ENCODE measurements at regions not wholly inside any gene's neighbourhood (a gene's known extent, or its start where the extent isn't known, plus 50 kb on each side); places are given as distances from the start of the nearest gene placed in this dataset.

- H3K4me1 Mint-ChIP-seq (ENCODE audit: low read depth) = peaks cover 4% of the 10 kb centered on the region
- no peak for ATAC-seq (replicated peaks in 1 of 2)
- no peak overlapping the region for H3K4me3 Mint-ChIP-seq
- peaks cover 67% of the 10 kb centered on the region for H3K27me3 Mint-ChIP-seq (ENCODE audit: low read depth)
- no peak for DNase-seq
- no peak overlapping the region for H3K27ac Mint-ChIP-seq
- no peaks in the 10 kb centered on the region for H3K9me3 Mint-ChIP-seq
- peaks cover 0 to 2% of the 10 kb centered on the region in 2 donors for H3K36me3 Mint-ChIP-seq (ENCODE audit: insufficient read depth in 2 of 2)
These were observed 100.7 kb upstream of the MVB12B start for GRCh38 chr9:126225611-126226609.

- H3K4me1 Mint-ChIP-seq (ENCODE audit: low read depth) = peaks cover 4% of the 10 kb centered on the region
- H3K27me3 Mint-ChIP-seq (ENCODE audit: low read depth) = peaks cover 53% of the 10 kb centered on the region
- H3K9me3 Mint-ChIP-seq = no peaks in the 10 kb centered on the region
- no peak for ATAC-seq (replicated peaks in 1 of 2)
- no peak overlapping the region for H3K4me3 Mint-ChIP-seq
- DNase-seq = no peak
- H3K27ac Mint-ChIP-seq = no peak overlapping the region
- H3K36me3 Mint-ChIP-seq (ENCODE audit: insufficient read depth in 2 of 2) = no peaks in the 10 kb centered on the region
These were observed 99.4 kb upstream of the MVB12B start for GRCh38 chr9:126226991-126227936.

- peaks cover 57% of the 10 kb centered on the region for H3K27me3 Mint-ChIP-seq (ENCODE audit: low read depth)
- no peak for DNase-seq
- H3K9me3 Mint-ChIP-seq = no peaks in the 10 kb centered on the region
- ATAC-seq (replicated peaks in 1 of 2) = no peak
- no peak overlapping the region for H3K27ac Mint-ChIP-seq
- H3K4me1 Mint-ChIP-seq (ENCODE audit: low read depth) = peaks cover 4% of the 10 kb centered on the region
- no peak overlapping the region for H3K4me3 Mint-ChIP-seq
- no peaks in the 10 kb centered on the region for H3K36me3 Mint-ChIP-seq (ENCODE audit: insufficient read depth in 2 of 2)
These were observed 98.4 kb upstream of the MVB12B start for GRCh38 chr9:126228111-126228780.

GRCh38 chr9:126228781-126229444, 97.7 kb upstream of the MVB12B start:
- Mint-ChIP-seq H3K4me1 (ENCODE audit: low read depth) (peaks cover 1% of the 10 kb centered on the region), H3K27ac (no peak overlapping the region), H3K36me3 (ENCODE audit: insufficient read depth in 2 of 2) (no peaks in the 10 kb centered on the region)

GRCh38 chr9:126229501-126229900, 97.1 kb upstream of the MVB12B start:
- no peak for ATAC-seq (replicated peaks in 1 of 2)
- no peaks in the 10 kb centered on the region for H3K4me1 Mint-ChIP-seq (ENCODE audit: low read depth)
- no peak overlapping the region for H3K4me3 Mint-ChIP-seq
- no peaks in the 10 kb centered on the region for H3K9me3 Mint-ChIP-seq
- H3K27me3 Mint-ChIP-seq (ENCODE audit: low read depth) = peaks cover 45% of the 10 kb centered on the region
- no peaks in the 10 kb centered on the region for H3K36me3 Mint-ChIP-seq (ENCODE audit: insufficient read depth in 2 of 2)
- no peak for DNase-seq
- no peak overlapping the region for H3K27ac Mint-ChIP-seq

More at GRCh38 chr9:126228781-126229444, 97.7 kb upstream of the MVB12B start:
- H3K27me3 Mint-ChIP-seq (ENCODE audit: low read depth) = peaks cover 50% of the 10 kb centered on the region
- no peak overlapping the region for H3K4me3 Mint-ChIP-seq
- ATAC-seq (replicated peaks in 1 of 2) (peak; percentile 86 to 91), DNase-seq (peak; percentile 70 to 76)
- H3K9me3 Mint-ChIP-seq = no peaks in the 10 kb centered on the region

- Mint-ChIP-seq H3K4me3 (no peak overlapping the region), H3K4me1 (ENCODE audit: low read depth) (no peaks in the 10 kb centered on the region), H3K9me3 (no peaks in the 10 kb centered on the region), H3K27me3 (ENCODE audit: low read depth) (peaks cover 38% of the 10 kb centered on the region), H3K36me3 (ENCODE audit: insufficient read depth in 2 of 2) (no peaks in the 10 kb centered on the region), H3K27ac (no peak overlapping the region)
- no peak for ATAC-seq (replicated peaks in 1 of 2)
- no peak for DNase-seq
These were observed 95.9 kb upstream of the MVB12B start for GRCh38 chr9:126230692-126231091.

- no peak overlapping the region for H3K4me3 Mint-ChIP-seq
- H3K27me3 Mint-ChIP-seq (ENCODE audit: low read depth) = peaks cover 28% of the 10 kb centered on the region
- no peaks in the 10 kb centered on the region for H3K9me3 Mint-ChIP-seq
- H3K4me1 Mint-ChIP-seq (ENCODE audit: low read depth) = no peaks in the 10 kb centered on the region
- DNase-seq = no peak
- H3K27ac Mint-ChIP-seq = no peak overlapping the region
- no peaks in the 10 kb centered on the region for H3K36me3 Mint-ChIP-seq (ENCODE audit: insufficient read depth in 2 of 2)
- ATAC-seq (replicated peaks in 1 of 2) = no peak
These were observed 94.2 kb upstream of the MVB12B start for GRCh38 chr9:126232461-126232860.

GRCh38 chr9:126233175-126233574, 93.5 kb upstream of the MVB12B start:
- Mint-ChIP-seq H3K4me3 (no peak overlapping the region), H3K4me1 (ENCODE audit: low read depth) (no peaks in the 10 kb centered on the region), H3K27me3 (ENCODE audit: low read depth) (peaks cover 28% of the 10 kb centered on the region), H3K36me3 (ENCODE audit: insufficient read depth in 2 of 2) (no peaks in the 10 kb centered on the region), H3K27ac (no peak overlapping the region), H3K9me3 (no peaks in the 10 kb centered on the region)
- ATAC-seq (replicated peaks in 1 of 2) = no peak
- no peak for DNase-seq

GRCh38 chr9:126233913-126234525, 92.6 kb upstream of the MVB12B start:
- no peak for ATAC-seq (replicated peaks in 1 of 2)
- Mint-ChIP-seq H3K36me3 (ENCODE audit: insufficient read depth in 2 of 2) (no peaks in the 10 kb centered on the region), H3K27me3 (ENCODE audit: low read depth) (peaks cover 30% of the 10 kb centered on the region), H3K27ac (no peak overlapping the region), H3K4me1 (ENCODE audit: low read depth) (no peaks in the 10 kb centered on the region), H3K9me3 (no peaks in the 10 kb centered on the region), H3K4me3 (no peak overlapping the region)
- DNase-seq = no peak

- DNase-seq (no peak), ATAC-seq (replicated peaks in 1 of 2) (no peak)
- H3K4me1 Mint-ChIP-seq (ENCODE audit: low read depth) = no peaks in the 10 kb centered on the region
- no peaks in the 10 kb centered on the region for H3K36me3 Mint-ChIP-seq (ENCODE audit: insufficient read depth in 2 of 2)
- H3K27ac Mint-ChIP-seq = no peak overlapping the region
- no peaks in the 10 kb centered on the region for H3K9me3 Mint-ChIP-seq
- H3K27me3 Mint-ChIP-seq (ENCODE audit: low read depth) = peaks cover 29% of the 10 kb centered on the region
- H3K4me3 Mint-ChIP-seq = no peak overlapping the region
These were observed 91.8 kb upstream of the MVB12B start for GRCh38 chr9:126234681-126235335.

- no peaks in the 10 kb centered on the region for H3K36me3 Mint-ChIP-seq (ENCODE audit: insufficient read depth in 2 of 2)
- H3K27me3 Mint-ChIP-seq (ENCODE audit: low read depth) = peaks cover 29% of the 10 kb centered on the region
- no peaks in the 10 kb centered on the region for H3K9me3 Mint-ChIP-seq
- H3K4me1 Mint-ChIP-seq (ENCODE audit: low read depth) = no peaks in the 10 kb centered on the region
- DNase-seq (no peak), ATAC-seq (replicated peaks in 1 of 2) (no peak)
- H3K4me3 Mint-ChIP-seq = no peak overlapping the region
- H3K27ac Mint-ChIP-seq = no peak overlapping the region
These were observed 91.0 kb upstream of the MVB12B start for GRCh38 chr9:126235336-126236243.

Measured in activated T-cell treated with anti-CD3 and anti-CD28 coated beads, Interleukin-2, amount 50 U/mL, for 72 hours (primary cell).